Astrocyte of the hippocampus (primary cell): ENCODE measurements at regions not wholly inside any gene's neighbourhood (a gene's known extent, or its start where the extent isn't known, plus 50 kb on each side); places are given as distances from the start of the nearest gene placed in this dataset.
"Not testable (repeated sequence)": the region's sequence is repeated elsewhere in the genome, so short reads cannot be mapped to it uniquely, and the experiment has no call there.

ENCODE experiments used
- DNase-seq: peaks from one replicate; pipeline ENCODE4 v3.0.0; 2011; ENCODE audit warnings: low read depth, low spot score

GRCh38 chr19:30274987-30275386, 97.2 kb upstream of the ZNF536 start:
- no peak for DNase-seq

- DNase-seq: no peak
Observed at GRCh38 chr19:30276011-30276882, 95.9 kb upstream of the ZNF536 start.

GRCh38 chr19:30276883-30277280, 95.3 kb upstream of the ZNF536 start:
- DNase-seq: no peak

GRCh38 chr19:30277941-30278881, 94.0 kb upstream of the ZNF536 start:
- no peak for DNase-seq

GRCh38 chr19:30278882-30279254, 93.3 kb upstream of the ZNF536 start:
- no peak for DNase-seq

- DNase-seq: no peak
Observed at GRCh38 chr19:30280018-30280417, 92.2 kb upstream of the ZNF536 start.

GRCh38 chr19:30281906-30282305, 90.3 kb upstream of the ZNF536 start:
- no peak for DNase-seq

GRCh38 chr19:30283556-30283955, 88.6 kb upstream of the ZNF536 start:
- no peak for DNase-seq

GRCh38 chr19:30284209-30284608, 88.0 kb upstream of the ZNF536 start:
- DNase-seq: no peak

- no peak for DNase-seq
Observed at GRCh38 chr19:30284885-30285284, 87.3 kb upstream of the ZNF536 start.

GRCh38 chr19:30286378-30286777, 85.8 kb upstream of the ZNF536 start:
- DNase-seq: no peak

- no peak for DNase-seq
Observed at GRCh38 chr19:30287259-30287658, 84.9 kb upstream of the ZNF536 start.

GRCh38 chr19:30287973-30288372, 84.2 kb upstream of the ZNF536 start:
- no peak for DNase-seq

- no peak for DNase-seq
Observed at GRCh38 chr19:30288911-30289310, 83.3 kb upstream of the ZNF536 start.

GRCh38 chr19:30289336-30289735, 82.8 kb upstream of the ZNF536 start:
- DNase-seq: no peak

- not testable (repeated sequence) for DNase-seq
Observed at GRCh38 chr19:30290805-30291204, 81.4 kb upstream of the ZNF536 start.

- peak; percentile 80 for DNase-seq
Observed at GRCh38 chr19:30293051-30293785, 79.0 kb upstream of the ZNF536 start.

GRCh38 chr19:30297969-30298368, 74.2 kb upstream of the ZNF536 start:
- no peak for DNase-seq

GRCh38 chr19:30303131-30303654, 69.0 kb upstream of the ZNF536 start:
- DNase-seq: no peak

GRCh38 chr19:30304540-30304939, 67.6 kb upstream of the ZNF536 start:
- DNase-seq: no peak

GRCh38 chr19:30305346-30306060, 66.7 kb upstream of the ZNF536 start:
- no peak for DNase-seq
